ENCODE measurements at regions not wholly inside any gene's neighbourhood (a gene's known extent, or its start where the extent isn't known, plus 50 kb on each side); places are given as distances from the start of the nearest gene placed in this dataset.
"Not testable (repeated sequence)": the region's sequence is repeated elsewhere in the genome, so short reads cannot be mapped to it uniquely, and the experiment has no call there.

- no peak for DNase-seq (ENCODE audit: low read depth in 2 of 2)
Observed at GRCh38 chr13:30065181-30065580, 214.8 kb upstream of the UBL3 start.

- no peak for DNase-seq (ENCODE audit: low read depth in 2 of 2)
Observed at GRCh38 chr13:30063892-30064291, 213.5 kb upstream of the UBL3 start.

DNA sequence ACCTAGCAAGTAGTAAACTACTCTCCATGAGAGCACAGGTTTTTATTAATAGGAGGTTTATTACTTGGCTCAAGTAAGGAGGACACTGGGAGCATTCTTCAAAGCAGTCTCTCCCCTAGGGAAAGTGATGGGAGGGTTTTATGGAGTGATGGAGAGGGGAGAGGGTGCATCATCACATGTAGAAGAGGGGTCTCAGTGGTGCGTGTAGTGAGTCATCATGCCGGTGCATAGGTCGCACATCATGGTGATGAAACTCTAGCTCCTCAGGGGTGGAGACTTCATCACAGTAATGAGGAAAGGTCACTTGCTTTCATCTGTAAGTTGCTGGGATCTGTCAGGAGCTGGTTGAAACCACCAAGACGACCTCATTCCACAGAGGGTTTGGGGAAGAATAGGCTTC lies 210.8 kb upstream of the UBL3 start:
- DNase-seq (ENCODE audit: low read depth in 2 of 2), result no peak

DNA sequence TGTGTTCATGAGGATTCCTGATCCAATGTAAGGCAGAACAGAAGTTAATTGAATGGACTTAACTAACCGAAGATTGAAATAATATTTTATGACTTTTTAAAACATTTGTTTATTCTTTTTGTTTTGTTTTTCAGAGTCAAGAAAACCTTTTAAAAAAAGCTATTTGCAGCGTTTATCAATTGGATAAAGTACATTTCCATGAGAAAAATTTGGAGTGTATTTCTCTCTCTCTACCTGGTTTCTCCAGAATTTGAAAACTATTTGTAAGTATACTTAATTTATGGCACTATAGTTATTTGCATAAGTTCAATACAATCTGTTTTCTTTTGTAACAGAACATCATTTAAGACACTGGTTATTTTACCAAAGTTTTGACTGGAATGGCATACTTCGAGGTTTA lies 208.0 kb upstream of the UBL3 start:
- no peak for DNase-seq (ENCODE audit: low read depth in 2 of 2)

DNA sequence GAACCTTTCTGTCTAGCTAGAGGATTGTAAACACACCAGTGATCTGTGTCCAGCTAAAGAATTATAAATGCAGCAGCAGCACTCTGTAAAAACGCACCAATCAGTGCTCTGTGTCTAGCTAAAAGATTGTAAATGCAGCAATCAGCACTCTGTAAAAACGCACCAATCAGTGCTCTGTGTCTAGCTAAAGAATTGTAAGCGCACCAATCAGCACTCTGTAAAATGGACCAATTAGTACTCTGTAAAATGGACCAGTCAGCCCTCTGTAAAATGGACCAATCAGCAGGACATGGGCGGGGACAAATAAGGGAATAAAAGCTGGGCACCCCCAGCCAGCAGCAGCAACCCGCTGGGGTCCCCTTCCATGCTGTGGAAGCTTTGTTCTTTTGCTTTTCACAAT lies 204.1 kb upstream of the UBL3 start:
- DNase-seq (ENCODE audit: low read depth in 2 of 2), result not testable (repeated sequence)

- DNase-seq (ENCODE audit: low read depth in 2 of 2), result no peak
Observed at GRCh38 chr13:30053939-30054338, 203.5 kb upstream of the UBL3 start.

- DNase-seq (ENCODE audit: low read depth in 2 of 2), result no peak
Observed at GRCh38 chr13:30052120-30052519, 201.7 kb upstream of the UBL3 start.

DNA sequence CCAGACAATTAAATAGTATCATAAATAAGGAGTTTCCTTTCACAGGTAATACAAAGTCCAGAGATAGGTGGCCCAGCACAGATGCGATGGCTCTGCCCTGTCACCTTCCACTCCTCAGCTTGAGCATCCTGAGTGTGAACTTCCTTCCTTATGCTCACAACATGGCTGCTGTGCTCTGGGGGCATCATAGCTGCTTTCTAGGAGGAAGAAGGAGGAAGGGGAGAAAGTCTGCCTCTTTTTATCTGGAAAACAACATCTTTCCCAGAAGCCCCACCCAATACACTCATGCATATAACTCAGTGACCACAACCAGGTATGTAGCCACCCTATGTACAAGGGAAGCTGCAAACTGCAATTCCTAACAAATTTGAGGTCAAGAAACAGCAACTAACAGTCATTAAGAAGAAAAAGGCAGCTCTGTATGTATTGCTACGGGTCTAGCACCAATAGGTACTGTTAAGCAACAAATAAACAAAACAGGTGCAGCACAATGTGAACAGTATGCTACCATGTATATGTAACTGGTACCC lies 201.2 kb upstream of the UBL3 start:
- no peak for DNase-seq (ENCODE audit: low read depth in 2 of 2)

DNA sequence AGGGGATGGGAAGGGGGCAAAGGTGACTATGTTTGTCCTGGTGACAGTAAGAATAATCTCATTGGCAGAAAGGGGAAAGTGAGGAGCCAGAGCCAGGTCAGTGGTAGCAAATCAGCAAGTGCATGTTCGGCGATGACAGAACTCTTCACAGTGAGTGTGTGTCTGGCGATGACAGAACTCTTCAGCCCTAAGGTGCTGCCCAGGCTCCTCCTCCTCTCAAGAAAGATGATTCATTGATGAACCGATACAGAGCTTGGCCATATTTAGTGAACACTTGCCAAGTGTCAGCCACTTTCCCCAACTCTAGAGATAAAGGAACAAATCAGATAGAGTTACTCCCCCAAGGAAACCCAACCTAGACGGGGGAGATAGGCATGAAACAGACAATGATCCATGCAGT lies 199.3 kb upstream of the UBL3 start:
- no peak for DNase-seq (ENCODE audit: low read depth in 2 of 2)

- peak in 1 of 2 donors; percentile 1 for DNase-seq (ENCODE audit: low read depth in 2 of 2)
Observed at GRCh38 chr13:30047154-30047874, 196.9 kb upstream of the UBL3 start.

GRCh38 chr13:30045916-30046704 lies 195.7 kb upstream of the UBL3 start:
- DNase-seq (ENCODE audit: low read depth in 2 of 2), result no peak

DNA sequence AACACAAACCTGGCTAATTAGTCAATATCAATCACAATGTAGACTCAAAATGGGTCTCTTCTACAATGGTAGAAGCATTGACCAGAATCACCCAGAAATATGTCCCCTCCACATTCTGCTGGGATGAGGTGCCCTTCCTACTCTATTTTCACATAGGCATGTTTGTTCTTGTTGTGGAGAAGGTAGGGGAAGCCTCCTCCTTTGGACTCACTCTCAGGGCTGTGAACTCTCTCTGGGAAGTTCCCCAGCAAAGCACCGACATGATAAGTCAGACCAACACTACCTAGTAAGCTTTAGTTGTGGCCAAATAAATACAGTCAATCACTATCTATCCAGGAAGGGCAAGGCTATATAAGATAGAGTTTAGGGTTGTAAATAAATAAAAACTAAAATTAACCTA lies 194.5 kb upstream of the UBL3 start:
- DNase-seq (ENCODE audit: low read depth in 2 of 2), result no peak

- DNase-seq (ENCODE audit: low read depth in 2 of 2), result no peak
Observed at GRCh38 chr13:30043631-30043925, 193.2 kb upstream of the UBL3 start.

GRCh38 chr13:30042891-30043630 lies 192.6 kb upstream of the UBL3 start:
- DNase-seq (ENCODE audit: low read depth in 2 of 2), result no peak

GRCh38 chr13:30042272-30042671 lies 191.9 kb upstream of the UBL3 start:
- DNase-seq (ENCODE audit: low read depth in 2 of 2), result no peak

- no peak for DNase-seq (ENCODE audit: low read depth in 2 of 2)
Observed at GRCh38 chr13:30039511-30039911, 189.1 kb upstream of the UBL3 start.

- no peak for DNase-seq (ENCODE audit: low read depth in 2 of 2)
Observed at GRCh38 chr13:30038884-30039283, 188.5 kb upstream of the UBL3 start.

DNA sequence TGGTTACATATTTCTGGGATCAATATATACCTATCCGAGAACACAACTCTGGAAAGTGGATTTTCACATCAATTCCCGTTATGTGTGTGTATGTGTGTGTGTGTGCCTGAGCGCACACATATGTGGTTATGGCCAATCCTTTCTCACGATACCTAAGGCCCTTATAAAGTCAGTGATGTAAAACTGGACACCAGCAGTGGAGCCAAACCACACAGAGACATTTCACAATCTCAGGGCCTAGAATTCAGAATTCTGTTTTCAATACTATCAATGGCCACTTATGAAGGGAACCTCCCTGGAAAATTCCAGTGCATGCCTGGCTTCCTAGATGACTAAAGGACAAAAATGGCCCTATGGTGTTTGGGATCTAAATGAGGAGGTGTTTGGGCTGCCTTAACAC lies 187.3 kb upstream of the UBL3 start:
- DNase-seq (ENCODE audit: low read depth in 2 of 2), result no peak

GRCh38 chr13:30037306-30037705 lies 186.9 kb upstream of the UBL3 start:
- DNase-seq (ENCODE audit: low read depth in 2 of 2), result no peak

- DNase-seq (ENCODE audit: low read depth in 2 of 2), result no peak
Observed at GRCh38 chr13:30034458-30034795, 184.0 kb upstream of the UBL3 start.

DNA sequence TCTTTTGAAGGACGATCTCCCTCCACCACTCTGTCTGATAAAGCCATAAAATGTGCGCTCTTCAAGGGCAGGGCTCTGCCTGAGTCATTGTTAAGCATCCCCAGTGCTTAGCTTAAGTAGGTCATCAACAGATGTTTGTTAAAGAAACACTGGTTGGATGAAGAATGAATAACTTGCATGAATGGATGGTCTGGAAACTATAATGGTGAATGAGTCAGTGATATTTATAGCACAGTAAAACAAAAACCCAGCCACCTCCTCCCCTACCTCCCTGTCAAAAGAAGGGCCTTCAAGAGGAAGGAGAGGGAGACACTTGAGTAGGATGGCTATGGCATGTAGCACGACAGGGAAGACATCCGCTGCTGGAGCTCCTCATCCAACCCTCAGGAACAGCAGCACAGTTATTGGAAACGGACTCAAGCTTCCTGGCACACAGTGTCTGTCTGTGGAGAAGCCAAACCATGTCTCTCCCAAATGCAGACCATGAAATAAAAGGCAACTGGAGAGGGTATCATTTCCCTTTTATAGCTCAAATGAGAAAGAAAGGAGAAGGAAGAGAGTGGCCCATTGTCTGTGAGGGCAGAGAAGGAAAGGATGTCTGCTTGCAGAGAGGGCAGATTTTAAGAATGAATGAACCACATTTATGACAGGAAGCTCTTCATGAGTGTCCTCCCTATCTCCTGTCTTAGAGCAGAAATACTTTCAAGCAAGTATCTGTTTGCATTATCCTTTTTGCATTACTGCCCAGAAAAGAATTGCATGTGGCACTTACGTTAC lies 183.5 kb upstream of the UBL3 start:
- no peak for DNase-seq (ENCODE audit: low read depth in 2 of 2)

DNA sequence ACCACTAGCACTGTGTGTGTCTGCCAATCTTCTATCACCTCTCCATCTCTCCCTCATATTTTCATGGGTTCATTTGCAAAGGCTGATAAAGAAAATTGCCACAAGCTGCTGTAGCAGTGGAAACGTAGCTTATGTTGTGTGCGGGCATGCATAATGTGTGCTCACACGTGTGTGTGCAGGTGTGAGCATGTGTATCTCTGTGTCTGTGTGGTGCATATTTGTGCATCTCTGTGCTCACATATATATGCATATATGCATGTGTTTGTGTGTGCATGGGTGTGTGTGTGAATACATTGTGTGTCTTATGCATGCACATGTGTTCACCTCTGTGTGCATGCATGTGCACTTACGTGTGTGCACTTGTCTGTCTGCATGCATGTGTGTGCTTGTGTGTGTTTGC lies 181.8 kb upstream of the UBL3 start:
- DNase-seq (ENCODE audit: low read depth in 2 of 2), result no peak

Measured in stimulated activated CD8-positive, alpha-beta memory T cell treated with anti-CD3 and anti-CD28 coated beads, Interleukin-15, amount 100 ng/mL, for 48 hours (primary cell).